GM21717 (cell line): ENCODE measurements at regions not wholly inside any gene's neighbourhood (a gene's known extent, or its start where the extent isn't known, plus 50 kb on each side); places are given as distances from the start of the nearest gene placed in this dataset.
"Not testable (repeated sequence)": the region's sequence is repeated elsewhere in the genome, so short reads cannot be mapped to it uniquely, and the experiment has no call there.

Experiments
- ATAC-seq: cut with Tn5 transposase; IDR thresholded peaks from one replicate; pipeline ENCODE4 v1.9.1; 2021; ENCODE audit warnings: mild to moderate bottlenecking, moderate library complexity; ENCODE audit not compliant: unreplicated experiment

DNA sequence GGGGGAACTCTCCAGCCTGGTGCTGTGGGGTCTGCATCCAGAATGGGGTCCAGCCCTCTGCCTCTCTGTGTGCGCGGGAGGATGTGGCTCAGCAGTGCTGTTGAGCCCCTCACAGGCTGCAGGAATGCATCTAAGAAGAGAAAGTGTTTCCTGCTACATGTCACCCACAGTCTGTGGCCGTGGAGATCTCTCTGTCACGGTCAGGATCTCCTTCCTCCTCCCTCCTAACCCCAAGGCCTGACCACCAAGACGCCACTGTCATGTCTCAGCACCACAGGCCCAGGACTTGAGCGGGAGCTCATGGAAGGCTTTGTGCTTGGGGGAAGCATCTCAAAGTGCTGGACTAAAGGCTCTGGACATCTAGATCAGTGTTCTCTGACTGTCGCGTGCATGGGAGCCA lies 90.1 kb downstream of the SREK1 start:
- ATAC-seq = no peak

GRCh38 chr5:66238435-66238834 lies 94.3 kb downstream of the SREK1 start:
- ATAC-seq = no peak

DNA sequence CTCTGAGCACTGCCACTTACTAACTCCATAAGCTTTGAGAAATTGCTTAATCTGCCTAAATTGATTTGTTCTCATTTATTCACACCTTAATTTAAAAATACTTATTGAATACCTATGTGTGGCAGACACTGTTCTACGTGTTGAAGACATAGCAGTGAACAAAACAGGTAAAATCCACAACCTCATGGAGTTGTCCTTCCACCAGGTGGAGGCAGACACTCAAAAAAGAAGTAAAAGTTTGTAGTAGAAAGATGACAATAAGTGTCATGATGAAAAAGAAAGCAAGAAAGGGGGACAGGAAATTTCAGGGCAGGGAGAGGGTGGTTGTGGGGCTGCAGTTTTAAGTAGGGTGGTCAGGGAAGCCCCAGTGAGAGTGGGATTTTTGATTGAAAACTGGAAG lies 94.9 kb downstream of the SREK1 start:
- no peak for ATAC-seq

DNA sequence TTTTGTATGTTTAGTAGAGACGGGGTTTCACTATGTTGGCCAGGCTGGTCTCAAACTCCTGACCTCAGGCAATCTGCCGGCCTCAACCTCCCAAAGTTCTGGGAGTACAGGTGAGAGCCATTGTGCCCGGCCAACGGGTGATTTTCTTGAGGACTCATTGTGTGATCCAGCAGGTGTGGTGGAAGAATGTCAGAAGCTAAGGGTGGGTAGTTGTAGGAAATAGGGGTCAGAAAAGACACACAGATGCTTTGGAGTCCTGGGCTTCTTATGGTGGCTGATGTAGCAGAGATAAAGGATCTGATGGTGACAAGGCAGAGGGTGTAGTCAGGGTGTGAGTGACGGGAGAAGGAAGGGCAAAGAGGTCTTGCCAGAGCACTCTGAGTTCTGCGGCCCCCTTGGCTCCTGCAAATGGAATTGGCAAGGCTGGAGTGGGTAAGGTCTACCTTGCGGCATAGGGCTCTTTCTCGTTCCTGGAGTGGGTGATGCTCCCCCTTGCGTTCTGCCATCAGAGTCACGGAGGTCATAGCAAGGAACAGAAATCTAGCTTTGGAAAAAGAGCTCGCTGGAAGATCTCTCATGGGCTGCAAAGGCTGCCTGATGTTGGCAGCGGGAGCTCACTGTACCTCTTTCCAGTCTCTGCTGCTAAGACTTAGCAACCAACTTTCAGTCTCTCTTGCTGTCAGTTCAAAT lies 97.2 kb downstream of the SREK1 start:
- ATAC-seq = no peak

DNA sequence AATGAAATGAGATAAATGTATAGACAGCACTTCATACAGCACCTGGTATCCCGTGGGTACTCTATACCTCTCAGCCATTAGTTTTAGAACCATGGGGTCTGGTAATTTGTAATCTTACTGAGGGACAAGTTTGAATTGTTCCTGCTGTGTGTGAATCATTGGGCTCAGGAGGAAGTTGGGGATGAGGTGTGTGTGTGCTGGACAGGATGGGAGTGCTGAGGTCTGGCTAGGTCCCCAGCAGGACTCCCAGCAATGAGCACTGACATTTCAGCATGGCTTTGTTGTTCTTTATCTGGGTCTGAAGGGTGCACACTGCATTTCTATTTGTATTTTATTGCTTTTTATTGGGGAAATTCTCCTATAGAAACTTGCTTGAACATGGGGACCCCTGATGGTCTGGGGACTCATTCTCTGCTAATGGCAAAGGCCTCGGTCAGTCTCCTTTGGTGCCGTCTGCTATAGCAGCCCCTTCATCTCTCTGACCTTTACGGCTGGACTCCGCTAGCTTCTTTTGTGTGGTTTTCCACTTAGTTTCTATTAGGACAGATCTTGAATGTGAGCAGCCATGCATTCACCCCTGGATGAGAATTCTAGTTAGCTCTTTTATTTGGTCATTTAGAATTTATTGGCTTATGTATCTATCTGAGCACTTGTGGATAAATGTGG lies 98.1 kb downstream of the SREK1 start:
- ATAC-seq = no peak

DNA sequence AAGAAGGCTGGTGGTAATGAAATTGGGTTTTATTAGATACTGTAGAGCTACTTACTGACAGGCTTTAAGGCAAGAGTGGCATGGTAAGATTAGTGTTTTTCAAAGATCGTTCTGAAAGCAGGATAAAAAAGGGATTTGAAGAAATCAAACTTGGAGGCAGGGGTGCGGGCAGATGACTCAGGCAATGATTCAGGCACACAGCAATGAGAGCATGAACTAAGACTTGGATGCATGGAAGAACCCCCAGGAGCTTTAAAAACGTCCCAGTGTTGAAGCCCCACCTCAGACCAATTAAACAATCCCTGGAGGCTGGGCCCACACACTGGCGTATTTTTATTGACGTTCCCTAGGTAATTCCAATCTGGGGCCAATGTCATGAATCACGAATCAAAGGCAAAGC lies 102.5 kb downstream of the SREK1 start:
- ATAC-seq = no peak

- no peak for ATAC-seq
These were observed 103.3 kb downstream of the SREK1 start for GRCh38 chr5:66247176-66247960.

GRCh38 chr5:66248874-66249273 lies 104.8 kb downstream of the SREK1 start:
- no peak for ATAC-seq

DNA sequence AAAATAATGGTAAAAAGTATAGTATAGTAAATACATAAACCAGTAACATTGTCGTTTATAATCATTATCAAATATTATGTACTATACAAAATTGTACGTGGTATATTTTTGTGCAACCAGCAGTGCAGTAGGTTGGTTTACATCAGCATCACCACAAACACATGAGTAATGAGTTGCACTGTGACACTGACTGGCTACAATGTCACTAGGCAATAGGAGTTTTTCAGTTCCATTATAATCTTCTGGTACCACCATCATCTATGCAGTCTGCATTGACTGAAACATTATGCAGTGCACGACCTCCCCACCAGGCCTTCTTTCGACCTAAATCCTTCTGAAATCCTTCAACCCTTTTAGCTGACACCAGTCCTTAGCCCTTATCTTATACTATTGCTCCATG lies 105.8 kb downstream of the SREK1 start:
- no peak for ATAC-seq

GRCh38 chr5:66252849-66253248 lies 108.7 kb downstream of the SREK1 start:
- no peak for ATAC-seq

DNA sequence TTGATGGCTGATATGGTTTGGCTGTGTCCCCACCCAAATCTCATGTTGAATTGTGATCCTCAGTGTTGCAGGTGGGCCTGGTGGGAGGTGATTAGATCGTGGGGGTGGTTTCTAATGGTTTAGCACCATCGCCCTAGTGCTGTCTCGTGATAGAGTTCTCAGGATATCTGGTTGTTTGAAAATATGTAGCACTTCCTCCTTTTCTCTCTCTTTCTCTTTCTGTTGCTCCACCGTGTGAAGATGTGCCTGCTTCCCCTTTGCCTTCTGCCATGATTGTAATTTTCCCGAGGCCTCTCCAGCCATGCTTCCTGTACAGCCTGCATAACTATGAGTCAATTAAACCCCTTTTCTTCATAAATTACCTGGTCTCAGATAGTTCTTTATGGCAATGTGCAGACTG lies 111.6 kb downstream of the SREK1 start:
- ATAC-seq = no peak

- no peak for ATAC-seq
These were observed 129.0 kb downstream of the SREK1 start for GRCh38 chr5:66273121-66273520.

DNA sequence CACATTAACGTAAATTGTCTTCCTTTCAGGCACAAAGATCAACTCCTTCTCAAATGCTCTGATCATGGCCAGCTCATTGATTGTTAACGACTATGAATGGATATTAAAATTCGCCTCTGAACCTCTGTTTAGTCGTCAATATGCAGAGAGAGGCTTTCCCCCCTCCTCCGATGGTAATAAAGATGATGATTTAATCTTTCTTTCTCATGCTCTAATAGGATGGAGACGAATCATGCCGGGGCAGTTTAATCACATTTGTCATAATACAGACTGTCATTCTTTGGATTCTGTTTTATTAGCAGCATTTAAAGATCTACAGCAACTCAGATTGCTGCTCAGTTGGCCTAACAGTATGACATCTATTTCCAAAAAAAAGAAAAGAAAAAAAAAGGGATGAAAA lies 132.9 kb downstream of the SREK1 start:
- no peak for ATAC-seq

DNA sequence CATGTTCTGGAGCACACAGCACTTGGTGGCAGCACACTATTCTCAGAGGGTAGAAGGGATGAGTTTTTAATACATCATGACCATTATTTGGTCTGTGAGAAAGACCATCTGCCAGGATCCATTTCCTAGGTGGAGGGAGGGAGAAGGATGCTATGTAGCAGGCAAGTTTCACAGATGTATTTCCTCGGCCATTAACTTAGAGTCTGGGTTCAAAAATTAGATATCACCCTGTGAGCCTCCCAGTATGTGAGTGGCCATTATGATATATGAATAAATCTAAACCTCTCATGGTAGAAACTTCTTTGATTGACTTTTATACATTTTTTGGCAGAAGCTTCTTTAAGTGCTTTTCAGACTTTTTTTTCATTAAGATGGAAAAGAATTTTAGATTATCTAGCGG lies 133.9 kb downstream of the SREK1 start:
- no peak for ATAC-seq

DNA sequence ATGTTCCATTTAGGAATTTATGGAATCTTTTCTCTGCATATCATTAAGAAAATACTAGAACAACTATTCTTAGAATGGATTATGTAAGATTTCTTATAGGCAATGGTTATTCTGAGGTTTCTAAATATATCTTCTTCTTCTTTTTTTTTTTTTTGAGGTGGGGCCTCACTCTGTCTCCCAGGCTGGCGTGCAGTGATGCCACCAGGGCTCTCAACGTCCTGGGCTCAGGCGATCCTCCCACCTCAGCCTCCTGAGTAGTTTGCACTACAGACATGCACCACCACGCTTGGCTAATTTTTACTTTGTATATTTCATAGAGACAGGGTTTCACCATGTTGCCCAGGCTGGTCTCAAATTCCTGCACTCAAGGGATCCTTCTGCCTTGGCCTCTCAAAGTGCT lies 137.2 kb downstream of the SREK1 start:
- no peak for ATAC-seq

- no peak for ATAC-seq
These were observed 140.7 kb downstream of the SREK1 start for GRCh38 chr5:66284588-66285342.

- ATAC-seq = no peak
These were observed 141.3 kb downstream of the SREK1 start for GRCh38 chr5:66285343-66285922.

- ATAC-seq = no peak
These were observed 147.7 kb downstream of the SREK1 start for GRCh38 chr5:66291771-66292170.

DNA sequence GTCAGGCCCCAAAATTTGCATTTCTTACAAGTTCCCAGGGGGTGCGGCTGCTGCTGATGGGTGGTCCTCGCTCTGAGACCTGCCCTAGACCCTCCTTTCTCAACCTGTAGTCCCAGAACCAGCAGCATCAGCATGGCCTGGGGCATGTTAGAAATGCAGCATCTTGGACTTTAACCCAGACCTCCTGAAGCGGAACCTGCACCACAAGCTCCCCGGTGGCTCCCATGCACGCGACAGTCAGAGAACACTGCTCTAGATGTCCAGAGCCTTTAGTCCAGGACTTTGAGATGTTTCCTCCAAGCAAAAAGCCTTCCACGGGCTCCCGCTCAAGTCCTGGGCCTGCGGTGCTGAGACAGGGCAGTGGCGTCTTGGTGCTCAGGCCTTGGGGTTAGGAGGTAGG lies 149.8 kb downstream of the SREK1 start:
- not testable (repeated sequence) for ATAC-seq

DNA sequence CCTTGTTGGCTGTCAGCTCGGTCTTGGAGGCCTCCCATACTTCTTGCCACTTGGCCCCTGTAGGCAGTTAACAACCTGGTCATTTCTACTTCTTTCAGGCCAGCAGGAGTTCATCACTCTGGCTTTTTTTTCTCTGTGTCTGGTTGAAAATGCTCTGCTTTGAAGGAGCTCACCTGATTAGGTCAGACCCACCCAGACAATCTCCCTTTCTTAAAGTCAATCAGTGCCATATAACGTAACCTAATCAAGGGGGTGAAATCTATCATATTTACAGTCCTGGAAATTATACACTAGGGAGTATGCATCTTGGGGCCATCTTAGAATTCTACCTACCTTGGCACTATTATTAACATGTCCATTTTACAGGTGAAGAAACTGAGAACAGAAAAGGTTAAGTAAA lies 155.4 kb downstream of the SREK1 start:
- no peak for ATAC-seq

GRCh38 chr5:66302344-66302743 lies 158.2 kb downstream of the SREK1 start:
- ATAC-seq = no peak
